ENCODE measurements at regions not wholly inside any gene's neighbourhood (a gene's known extent, or its start where the extent isn't known, plus 50 kb on each side); places are given as distances from the start of the nearest gene placed in this dataset.

GRCh38 chr3:194905696-194906095, 220.0 kb downstream of the FAM43A start:
- in situ Hi-C loops (cut with MboI; ENCODE audit: low pct_ligation_motif_present in 1 of 4, low pct_unique_long_range_greater_than_20kb in 1 of 4, low sequenced_read_pairs in 3 of 4) (no loop called here), intact Hi-C loops (cut with DNase I; ENCODE audit: low total_unique reads) (no loop called here)
- Histone ChIP-seq H3K27me3 (no peaks in the 10 kb centered on the region), H3K36me3 (no peaks in the 10 kb centered on the region), H3K4me3 (no peak overlapping the region), H3K4me1 (no peaks in the 10 kb centered on the region), H3K27ac (no peak overlapping the region), H3K9me3 (no peaks in the 10 kb centered on the region)
- no peak for DNase-seq
- 90 to 100% methylated on average over 1 to 2 of the region's 2 CpGs for WGBS, 2 donors (ENCODE audit: low coverage in 1 of 2)
- TF ChIP-seq CTCF (IDR thresholded peaks at IDR 0.05): no peak

- Histone ChIP-seq H3K27ac (no peak overlapping the region), H3K9me3 (no peaks in the 10 kb centered on the region), H3K27me3 (no peaks in the 10 kb centered on the region), H3K4me1 (no peaks in the 10 kb centered on the region), H3K4me3 (no peak overlapping the region), H3K36me3 (no peaks in the 10 kb centered on the region)
- 44 to 64% methylated on average over 2 to 4 of the region's 4 CpGs for WGBS, 2 donors (ENCODE audit: low coverage in 1 of 2)
- TF ChIP-seq POLR2AphosphoS5 (IDR thresholded peaks at IDR 0.05) (no peak), EP300 (IDR thresholded peaks at IDR 0.05; ENCODE audit: low read depth) (no peak), CTCF (IDR thresholded peaks at IDR 0.05) (no peak), POLR2A (IDR thresholded peaks at IDR 0.05) (no peak)
- no peak for DNase-seq
- in situ Hi-C loops (cut with MboI; ENCODE audit: low pct_ligation_motif_present in 1 of 4, low pct_unique_long_range_greater_than_20kb in 1 of 4, low sequenced_read_pairs in 3 of 4): no loop called here
- intact Hi-C loops (cut with DNase I; ENCODE audit: low total_unique reads): no loop called here
These were observed 220.5 kb downstream of the FAM43A start for GRCh38 chr3:194906229-194906629.

GRCh38 chr3:194906970-194907629, 221.4 kb downstream of the FAM43A start:
- no peaks in the 10 kb centered on the region for H3K4me1 ChIP-seq
- in situ Hi-C loops (cut with MboI; ENCODE audit: low pct_ligation_motif_present in 1 of 4, low pct_unique_long_range_greater_than_20kb in 1 of 4, low sequenced_read_pairs in 3 of 4) (no loop called here), intact Hi-C loops (cut with DNase I; ENCODE audit: low total_unique reads) (no loop called here)
- H3K36me3 ChIP-seq: no peaks in the 10 kb centered on the region
- no peak overlapping the region for H3K27ac ChIP-seq
- no peak for DNase-seq
- H3K27me3 ChIP-seq: no peaks in the 10 kb centered on the region
- TF ChIP-seq EP300 (IDR thresholded peaks at IDR 0.05; ENCODE audit: low read depth) (no peak), POLR2AphosphoS5 (IDR thresholded peaks at IDR 0.05) (no peak), CTCF (IDR thresholded peaks at IDR 0.05) (no peak), POLR2A (IDR thresholded peaks at IDR 0.05) (no peak)
- H3K4me3 ChIP-seq: no peak overlapping the region
- no peaks in the 10 kb centered on the region for H3K9me3 ChIP-seq
- 73 to 88% methylated on average over 6 to 11 of the region's 11 CpGs for WGBS, 2 donors (ENCODE audit: low coverage in 1 of 2)

GRCh38 chr3:194907811-194908210, 222.1 kb downstream of the FAM43A start:
- H3K4me1 ChIP-seq: no peaks in the 10 kb centered on the region
- no peak overlapping the region for H3K27ac ChIP-seq
- intact Hi-C loops (cut with DNase I; ENCODE audit: low total_unique reads) (no loop called here), in situ Hi-C loops (cut with MboI; ENCODE audit: low pct_ligation_motif_present in 1 of 4, low pct_unique_long_range_greater_than_20kb in 1 of 4, low sequenced_read_pairs in 3 of 4) (no loop called here)
- H3K36me3 ChIP-seq: no peaks in the 10 kb centered on the region
- H3K9me3 ChIP-seq: no peaks in the 10 kb centered on the region
- no peaks in the 10 kb centered on the region for H3K27me3 ChIP-seq
- 71 to 89% methylated on average over 4 to 5 of the region's 5 CpGs for WGBS, 2 donors (ENCODE audit: low coverage in 1 of 2)
- TF ChIP-seq POLR2A (IDR thresholded peaks at IDR 0.05): no peak
- no peak for TF ChIP-seq EP300 (IDR thresholded peaks at IDR 0.05; ENCODE audit: low read depth)
- no peak for TF ChIP-seq POLR2AphosphoS5 (IDR thresholded peaks at IDR 0.05)
- no peak for TF ChIP-seq CTCF (IDR thresholded peaks at IDR 0.05)
- DNase-seq: no peak
- H3K4me3 ChIP-seq: no peak overlapping the region

All from transverse colon (tissue), 4 donors.